ENCODE measurements at regions not wholly inside any gene's neighbourhood (a gene's known extent, or its start where the extent isn't known, plus 50 kb on each side); places are given as distances from the start of the nearest gene placed in this dataset.

- no peak for TF ChIP-seq CTCF (IDR thresholded peaks at IDR 0.05; ENCODE audit: insufficient read depth, low read depth, low read length)
- TF ChIP-seq EZH2 (IDR thresholded peaks at IDR 0.05; ENCODE audit: insufficient read depth, low read length): no peak
- no peaks in the 10 kb centered on the region for H3K4me1 Mint-ChIP-seq (ENCODE audit: low read depth, unreplicated experiment)
- Histone ChIP-seq H2AFZ (ENCODE audit: low read depth, low read length) (no peak overlapping the region), H3K9ac (ENCODE audit: low read length) (no peak overlapping the region), H3K9me3 (ENCODE audit: insufficient read depth, low read depth, low read length) (no peaks in the 10 kb centered on the region), H3K27ac (ENCODE audit: low read depth, low read length) (no peak overlapping the region), H3K4me3 (ENCODE audit: insufficient read depth, low read depth, low read length) (no peak overlapping the region), H3K4me2 (ENCODE audit: low read length) (no peak overlapping the region), H4K20me1 (ENCODE audit: insufficient read depth, low read length) (no peaks in the 10 kb centered on the region), H3K4me1 (ENCODE audit: insufficient read depth, low read length) (no peaks in the 10 kb centered on the region), H3K36me3 (ENCODE audit: insufficient read depth, low read length) (no peaks in the 10 kb centered on the region), H3K79me2 (ENCODE audit: insufficient read depth, low read length) (no peaks in the 10 kb centered on the region), H3K27me3 (ENCODE audit: insufficient read depth, low read length) (no peaks in the 10 kb centered on the region)
- H3K9me3 Mint-ChIP-seq (ENCODE audit: unreplicated experiment): no peaks in the 10 kb centered on the region
- no peak overlapping the region for H3K27ac Mint-ChIP-seq (ENCODE audit: unreplicated experiment)
- DNase-seq (ENCODE audit: low read depth) (no peak), FAIRE-seq (no peak)
- no peak overlapping the region for H3K4me3 Mint-ChIP-seq (ENCODE audit: unreplicated experiment)
- H3K27me3 Mint-ChIP-seq (ENCODE audit: low read depth, unreplicated experiment): peaks cover 12% of the 10 kb centered on the region
- no peaks in the 10 kb centered on the region for H3K36me3 Mint-ChIP-seq (ENCODE audit: low read depth, unreplicated experiment)
Observed at GRCh38 chr6:169988769-169989550, 237.5 kb downstream of the ERMARD start.

GRCh38 chr6:169986848-169987498, 235.6 kb downstream of the ERMARD start:
- no peak overlapping the region for H3K4me3 Mint-ChIP-seq (ENCODE audit: unreplicated experiment)
- Histone ChIP-seq H3K4me3 (ENCODE audit: insufficient read depth, low read depth, low read length) (no peak overlapping the region), H3K36me3 (ENCODE audit: insufficient read depth, low read length) (no peaks in the 10 kb centered on the region), H3K27me3 (ENCODE audit: insufficient read depth, low read length) (no peaks in the 10 kb centered on the region), H2AFZ (ENCODE audit: low read depth, low read length) (no peak overlapping the region), H3K79me2 (ENCODE audit: insufficient read depth, low read length) (no peaks in the 10 kb centered on the region), H3K4me1 (ENCODE audit: insufficient read depth, low read length) (no peaks in the 10 kb centered on the region), H3K9ac (ENCODE audit: low read length) (no peak overlapping the region), H3K4me2 (ENCODE audit: low read length) (no peak overlapping the region), H4K20me1 (ENCODE audit: insufficient read depth, low read length) (no peaks in the 10 kb centered on the region), H3K27ac (ENCODE audit: low read depth, low read length) (no peak overlapping the region), H3K9me3 (ENCODE audit: insufficient read depth, low read depth, low read length) (no peaks in the 10 kb centered on the region)
- H3K4me1 Mint-ChIP-seq (ENCODE audit: low read depth, unreplicated experiment): no peaks in the 10 kb centered on the region
- no peaks in the 10 kb centered on the region for H3K36me3 Mint-ChIP-seq (ENCODE audit: low read depth, unreplicated experiment)
- H3K9me3 Mint-ChIP-seq (ENCODE audit: unreplicated experiment): no peaks in the 10 kb centered on the region
- TF ChIP-seq CTCF (IDR thresholded peaks at IDR 0.05; ENCODE audit: insufficient read depth, low read depth, low read length) (no peak), EZH2 (IDR thresholded peaks at IDR 0.05; ENCODE audit: insufficient read depth, low read length) (no peak)
- no peak for DNase-seq (ENCODE audit: low read depth)
- H3K27me3 Mint-ChIP-seq (ENCODE audit: low read depth, unreplicated experiment): peaks cover 21% of the 10 kb centered on the region
- FAIRE-seq: no peak
- H3K27ac Mint-ChIP-seq (ENCODE audit: unreplicated experiment): no peak overlapping the region

Data from astrocyte (in vitro differentiated cells and primary cell).